ENCODE measurements at regions not wholly inside any gene's neighbourhood (a gene's known extent, or its start where the extent isn't known, plus 50 kb on each side); places are given as distances from the start of the nearest gene placed in this dataset.

GRCh38 chr14:106652494-106652893 lies 1126.1 kb downstream of the TMEM121 start:
- TF ChIP-seq, protein P1, sequence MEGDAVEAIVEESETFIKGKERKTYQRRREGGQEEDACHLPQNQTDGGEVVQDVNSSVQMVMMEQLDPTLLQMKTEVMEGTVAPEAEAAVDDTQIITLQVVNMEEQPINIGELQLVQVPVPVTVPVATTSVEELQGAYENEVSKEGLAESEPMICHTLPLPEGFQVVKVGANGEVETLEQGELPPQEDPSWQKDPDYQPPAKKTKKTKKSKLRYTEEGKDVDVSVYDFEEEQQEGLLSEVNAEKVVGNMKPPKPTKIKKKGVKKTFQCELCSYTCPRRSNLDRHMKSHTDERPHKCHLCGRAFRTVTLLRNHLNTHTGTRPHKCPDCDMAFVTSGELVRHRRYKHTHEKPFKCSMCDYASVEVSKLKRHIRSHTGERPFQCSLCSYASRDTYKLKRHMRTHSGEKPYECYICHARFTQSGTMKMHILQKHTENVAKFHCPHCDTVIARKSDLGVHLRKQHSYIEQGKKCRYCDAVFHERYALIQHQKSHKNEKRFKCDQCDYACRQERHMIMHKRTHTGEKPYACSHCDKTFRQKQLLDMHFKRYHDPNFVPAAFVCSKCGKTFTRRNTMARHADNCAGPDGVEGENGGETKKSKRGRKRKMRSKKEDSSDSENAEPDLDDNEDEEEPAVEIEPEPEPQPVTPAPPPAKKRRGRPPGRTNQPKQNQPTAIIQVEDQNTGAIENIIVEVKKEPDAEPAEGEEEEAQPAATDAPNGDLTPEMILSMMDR (IDR thresholded peaks at IDR 0.05): no peak
- no peak for TF ChIP-seq POLR2A (IDR thresholded peaks at IDR 0.05)

Measured in heart left ventricle (tissue), 13 donors.